H9 (cell line): ENCODE measurements at regions not wholly inside any gene's neighbourhood (a gene's known extent, or its start where the extent isn't known, plus 50 kb on each side); places are given as distances from the start of the nearest gene placed in this dataset.

Experiments used
- DNase-seq: peaks from one replicate; pipeline ENCODE4 v3.0.0-alpha.2; 2017
- H2AFZ ChIP-seq: one replicate; pipeline ENCODE4 v1.6.1; 2013; ENCODE audit warnings: mild to moderate bottlenecking, low read length, control low read depth, moderate library complexity
- H2AK5ac ChIP-seq: 2 replicates; pipeline ENCODE4 v1.6.1; 2013; ENCODE audit warnings: low read length, control low read depth, mixed read lengths; ENCODE audit not compliant: insufficient read length
- H2BK120ac ChIP-seq: one replicate; pipeline ENCODE4 v1.6.1; 2013; ENCODE audit warnings: low read depth, mild to moderate bottlenecking, low read length, control low read depth, inconsistent platforms; ENCODE audit not compliant: poor library complexity, severe bottlenecking
- H2BK12ac ChIP-seq: 2 replicates; pipeline ENCODE4 v1.6.1; 2013; ENCODE audit warnings: low read length, control low read depth, mixed read lengths, low read depth; ENCODE audit not compliant: insufficient read length
- H2BK15ac ChIP-seq: 2 replicates; pipeline ENCODE4 v1.6.1; 2013; ENCODE audit warnings: low read depth, low read length, control low read depth
- H2BK20ac ChIP-seq: one replicate; pipeline ENCODE4 v1.6.1; 2013; ENCODE audit warnings: low read depth, mild to moderate bottlenecking, low read length, control low read depth, inconsistent platforms; ENCODE audit not compliant: poor library complexity, severe bottlenecking
- H2BK5ac ChIP-seq: 2 replicates; pipeline ENCODE4 v1.6.1; 2013; ENCODE audit warnings: low read length, control low read depth, mixed read lengths; ENCODE audit not compliant: insufficient read length
- H3K14ac ChIP-seq: 2 replicates; pipeline ENCODE4 v1.6.1; 2013; ENCODE audit warnings: low read length, control low read depth; ENCODE audit not compliant: insufficient read depth
- H3K18ac ChIP-seq: 2 replicates; pipeline ENCODE4 v1.6.1; 2013; ENCODE audit warnings: low read depth, mild to moderate bottlenecking, mixed read lengths, low read length, control low read depth; ENCODE audit not compliant: insufficient read length
- H3K23ac ChIP-seq: 2 replicates; pipeline ENCODE4 v1.6.1; 2013; ENCODE audit warnings: low read length, control low read depth, mixed read lengths, low read depth; ENCODE audit not compliant: insufficient read length
- H3K23me2 ChIP-seq: 2 replicates; pipeline ENCODE4 v1.6.1; 2013; ENCODE audit warnings: low read depth, mild to moderate bottlenecking, mixed read lengths, low read length, control low read depth; ENCODE audit not compliant: insufficient read length, poor library complexity, severe bottlenecking
- H3K27ac ChIP-seq: 2 replicates; pipeline ENCODE4 v1.5.1; 2013; ENCODE audit warnings: low read length, control low read depth, mixed read lengths, low read depth; ENCODE audit not compliant: insufficient read length
- H3K27me3 ChIP-seq: 2 replicates; pipeline ENCODE4 v1.6.1; 2013; ENCODE audit warnings: low read length, control low read depth, inconsistent platforms; ENCODE audit not compliant: insufficient read depth
- H3K4ac ChIP-seq: 2 replicates; pipeline ENCODE4 v1.6.1; 2013; ENCODE audit warnings: low read depth, mild to moderate bottlenecking, control low read depth, inconsistent platforms, low read length, moderate library complexity
- H3K4me1 ChIP-seq: 2 replicates; pipeline ENCODE4 v1.6.1; 2013; ENCODE audit warnings: low read length, control low read depth, inconsistent platforms; ENCODE audit not compliant: insufficient read depth
- H3K4me2 ChIP-seq: 2 replicates; pipeline ENCODE4 v1.6.1; 2013; ENCODE audit warnings: low read length, control low read depth, mixed read lengths; ENCODE audit not compliant: insufficient read length, insufficient read depth
- H3K56ac ChIP-seq: 2 replicates; pipeline ENCODE4 v1.6.1; 2013; ENCODE audit warnings: low read depth, mild to moderate bottlenecking, mixed read lengths, low read length, control low read depth; ENCODE audit not compliant: insufficient read length
- H3K79me1 ChIP-seq: 2 replicates; pipeline ENCODE4 v1.6.1; 2013; ENCODE audit warnings: low read depth, mild to moderate bottlenecking, moderate library complexity, low read length, control low read depth, inconsistent platforms; ENCODE audit not compliant: insufficient read depth, poor library complexity, severe bottlenecking
- H3K79me2 ChIP-seq: 2 replicates; pipeline ENCODE4 v1.6.1; 2013; ENCODE audit warnings: low read length, control low read depth, inconsistent platforms; ENCODE audit not compliant: insufficient read depth
- H3K9ac ChIP-seq: 2 replicates; pipeline ENCODE4 v1.6.1; 2013; ENCODE audit warnings: low read length, control low read depth, mixed read lengths; ENCODE audit not compliant: insufficient read length; ENCODE audit errors: extremely low read depth
- H3K9me3 ChIP-seq: one replicate; pipeline ENCODE4 v1.6.1; 2013; ENCODE audit warnings: low read depth, low read length, inconsistent platforms; ENCODE audit not compliant: control insufficient read depth
- H3T11ph ChIP-seq: one replicate; pipeline ENCODE4 v1.6.1; 2013; ENCODE audit warnings: mild to moderate bottlenecking, low read length, control low read depth, inconsistent platforms
- H4K20me1 ChIP-seq: one replicate; pipeline ENCODE4 v1.6.1; 2013; ENCODE audit not compliant: control insufficient read depth, insufficient read length, insufficient read depth
- H4K5ac ChIP-seq: 2 replicates; pipeline ENCODE4 v1.6.1; 2013; ENCODE audit warnings: low read depth, mild to moderate bottlenecking, mixed read lengths, low read length, control low read depth; ENCODE audit not compliant: insufficient read length
- H4K8ac ChIP-seq: replicated peaks from 2 replicates; pipeline ENCODE4 v1.6.1; 2013; ENCODE audit warnings: low read length, control low read depth, mixed read lengths, low read depth; ENCODE audit not compliant: insufficient read length
- H4K91ac ChIP-seq: 2 replicates; pipeline ENCODE4 v1.6.1; 2013; ENCODE audit warnings: low read depth, mild to moderate bottlenecking, moderate library complexity, mixed read lengths, low read length, control low read depth; ENCODE audit not compliant: insufficient read length
- H3K27ac Mint-ChIP-seq, 3 experiments: 2 replicates in 2 of 3; 3 replicates in 1 of 3; pipeline ENCODE4 v1.8.0; 2020 to 2021; ENCODE audit warnings: mixed read lengths in 3 of 3, mild to moderate bottlenecking in 1 of 3, moderate library complexity in 1 of 3
- H3K27me3 Mint-ChIP-seq: 2 replicates; pipeline ENCODE4 v1.8.0; 2021; ENCODE audit warnings: low read depth, mild to moderate bottlenecking, moderate library complexity, mixed read lengths
- H3K36me3 Mint-ChIP-seq, 3 experiments: 2 replicates in 2 of 3; 3 replicates in 1 of 3; pipeline ENCODE4 v1.8.0; 2020 to 2021; ENCODE audit warnings: low read depth in 3 of 3, mixed read lengths in 3 of 3; ENCODE audit not compliant: insufficient read depth in 1 of 3
- H3K4me1 Mint-ChIP-seq, 2 experiments: 2 replicates each; pipeline ENCODE4 v1.8.0; 2020; ENCODE audit warnings: mixed read lengths in 2 of 2
- H3K4me3 Mint-ChIP-seq, 2 experiments: 2 replicates in 1 of 2; 3 replicates in 1 of 2; pipeline ENCODE4 v1.8.0; 2020 to 2021; ENCODE audit warnings: mild to moderate bottlenecking in 2 of 2, mixed read lengths in 2 of 2, moderate library complexity in 1 of 2
- H3K9me3 Mint-ChIP-seq, 2 experiments: 2 replicates in 1 of 2; 3 replicates in 1 of 2; pipeline ENCODE4 v1.8.0; 2020; ENCODE audit warnings: mild to moderate bottlenecking in 2 of 2, mixed read lengths in 2 of 2, moderate library complexity in 1 of 2
- WGBS: extraction: QIAGEN DNeasy Blood & Tissue Kit; methylation state at CpG from one replicate; pipeline ENCODE4 v1.1.7; 2013; ENCODE audit warnings: missing lambda C conversion rate, low lambda C conversion rate, mixed read lengths; ENCODE audit not compliant: insufficient read length; ENCODE audit errors: extremely low coverage; 5-methylcytosine and 5-hydroxymethylcytosine counted together
- TF ChIP-seq, protein P1 (sequence below): fragments of 200-600 bp; sonication (generic); conservative IDR thresholded peaks from 3 replicates; pipeline ENCODE4 v1.8.0; 2021; ENCODE audit warnings: antibody characterized with exemption, mild to moderate bottlenecking

DNA sequence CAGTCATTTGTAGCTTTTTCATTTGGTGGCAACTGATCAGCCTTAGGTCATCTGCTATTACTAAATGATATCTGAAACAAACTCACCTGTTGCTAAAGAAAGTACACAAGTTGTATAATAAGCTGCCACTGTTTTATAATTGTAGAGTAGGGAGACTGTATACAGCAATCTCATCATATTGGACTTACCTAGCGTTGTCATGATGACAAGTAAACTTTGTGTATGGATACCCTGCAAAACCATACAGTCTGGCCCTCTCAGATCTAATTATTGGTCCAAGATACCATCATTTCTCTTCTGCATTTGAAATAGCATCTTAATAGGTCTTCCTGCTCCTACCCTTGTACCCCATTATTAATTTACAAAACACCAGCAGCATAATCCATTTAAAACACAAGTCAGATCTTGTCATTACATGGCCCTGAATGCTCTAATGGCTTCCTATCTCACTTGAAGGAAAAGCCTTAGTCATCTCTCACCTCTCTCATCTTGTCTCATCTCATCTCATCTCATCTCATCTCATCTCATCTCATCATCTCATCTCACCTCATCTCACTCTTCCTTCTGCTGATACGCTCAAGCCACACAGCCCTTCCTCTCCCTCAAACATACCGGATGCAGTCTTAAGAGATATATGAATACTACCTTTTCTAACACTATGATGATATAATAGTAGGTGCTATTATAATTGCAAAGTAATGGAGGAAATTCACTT lies 540.6 kb downstream of the MDFIC start:
- H3K4me1 Mint-ChIP-seq, result no peaks in the 10 kb centered on the region
- no peak overlapping the region for H3K4me3 Mint-ChIP-seq
- WGBS, result no CpG with 5 or more reads among the region's 3 CpGs

More for the DNA sequence above, 540.6 kb downstream of the MDFIC start:
- Histone ChIP-seq H2BK120ac (no peak overlapping the region), H2BK15ac (no peak overlapping the region), H3K4me1 (no peaks in the 10 kb centered on the region), H2BK12ac (no peak overlapping the region), H2BK20ac (no peak overlapping the region), H3K4ac (no peak overlapping the region), H3K4me2 (no peak overlapping the region), H3T11ph (no peak overlapping the region), H3K23me2 (no peaks in the 10 kb centered on the region), H2BK5ac (no peak overlapping the region), H4K8ac (no peak overlapping the region), H4K91ac (no peak overlapping the region), H3K79me1 (no peaks in the 10 kb centered on the region), H3K14ac (no peak overlapping the region), H4K20me1 (no peaks in the 10 kb centered on the region), H2AFZ (no peak overlapping the region), H3K9me3 (no peaks in the 10 kb centered on the region), H4K5ac (no peak overlapping the region), H3K18ac (no peak overlapping the region), H3K9ac (no peak overlapping the region), H3K56ac (no peak overlapping the region), H3K27ac (no peak overlapping the region), H3K79me2 (no peaks in the 10 kb centered on the region), H3K27me3 (no peaks in the 10 kb centered on the region), H2AK5ac (no peak overlapping the region), H3K23ac (no peak overlapping the region)
- TF ChIP-seq, protein P1, sequence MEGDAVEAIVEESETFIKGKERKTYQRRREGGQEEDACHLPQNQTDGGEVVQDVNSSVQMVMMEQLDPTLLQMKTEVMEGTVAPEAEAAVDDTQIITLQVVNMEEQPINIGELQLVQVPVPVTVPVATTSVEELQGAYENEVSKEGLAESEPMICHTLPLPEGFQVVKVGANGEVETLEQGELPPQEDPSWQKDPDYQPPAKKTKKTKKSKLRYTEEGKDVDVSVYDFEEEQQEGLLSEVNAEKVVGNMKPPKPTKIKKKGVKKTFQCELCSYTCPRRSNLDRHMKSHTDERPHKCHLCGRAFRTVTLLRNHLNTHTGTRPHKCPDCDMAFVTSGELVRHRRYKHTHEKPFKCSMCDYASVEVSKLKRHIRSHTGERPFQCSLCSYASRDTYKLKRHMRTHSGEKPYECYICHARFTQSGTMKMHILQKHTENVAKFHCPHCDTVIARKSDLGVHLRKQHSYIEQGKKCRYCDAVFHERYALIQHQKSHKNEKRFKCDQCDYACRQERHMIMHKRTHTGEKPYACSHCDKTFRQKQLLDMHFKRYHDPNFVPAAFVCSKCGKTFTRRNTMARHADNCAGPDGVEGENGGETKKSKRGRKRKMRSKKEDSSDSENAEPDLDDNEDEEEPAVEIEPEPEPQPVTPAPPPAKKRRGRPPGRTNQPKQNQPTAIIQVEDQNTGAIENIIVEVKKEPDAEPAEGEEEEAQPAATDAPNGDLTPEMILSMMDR, result no peak
- Mint-ChIP-seq H3K9me3 (no peaks in the 10 kb centered on the region), H3K27me3 (no peaks in the 10 kb centered on the region), H3K27ac (no peak overlapping the region), H3K36me3 (no peaks in the 10 kb centered on the region)
- DNase-seq, result no peak
